H4 (cell line): ENCODE measurements at regions not wholly inside any gene's neighbourhood (a gene's known extent, or its start where the extent isn't known, plus 50 kb on each side); places are given as distances from the start of the nearest gene placed in this dataset.
A peak's percentile ranks its signal among the peaks of the same experiment; 100 is the strongest.
"Not testable (repeated sequence)": the region's sequence is repeated elsewhere in the genome, so short reads cannot be mapped to it uniquely, and the experiment has no call there.

ENCODE experiments used
- DNase-seq: peaks from one replicate; pipeline ENCODE4 v3.0.0-alpha.2; 2015; ENCODE audit warnings: low spot score

DNA sequence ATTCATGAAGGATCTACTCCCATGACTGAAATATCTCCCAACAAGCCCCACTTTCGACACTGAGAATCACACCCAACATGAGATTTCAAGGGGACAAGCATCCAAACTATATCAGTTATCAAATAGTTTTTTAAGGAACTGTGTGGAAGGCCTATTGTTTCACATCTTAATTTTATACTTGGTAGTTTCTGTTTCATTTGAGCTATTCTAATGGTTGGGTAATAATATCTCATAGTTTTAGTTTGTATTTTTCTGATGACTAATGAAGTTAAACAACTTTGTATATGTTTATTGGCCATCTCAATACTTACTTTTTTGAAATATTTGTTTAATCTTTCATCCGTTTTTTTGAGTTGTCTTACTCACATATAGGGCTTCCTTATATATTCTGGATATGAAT is 135.0 kb downstream of the SCG2 start:
- no peak for DNase-seq

DNA sequence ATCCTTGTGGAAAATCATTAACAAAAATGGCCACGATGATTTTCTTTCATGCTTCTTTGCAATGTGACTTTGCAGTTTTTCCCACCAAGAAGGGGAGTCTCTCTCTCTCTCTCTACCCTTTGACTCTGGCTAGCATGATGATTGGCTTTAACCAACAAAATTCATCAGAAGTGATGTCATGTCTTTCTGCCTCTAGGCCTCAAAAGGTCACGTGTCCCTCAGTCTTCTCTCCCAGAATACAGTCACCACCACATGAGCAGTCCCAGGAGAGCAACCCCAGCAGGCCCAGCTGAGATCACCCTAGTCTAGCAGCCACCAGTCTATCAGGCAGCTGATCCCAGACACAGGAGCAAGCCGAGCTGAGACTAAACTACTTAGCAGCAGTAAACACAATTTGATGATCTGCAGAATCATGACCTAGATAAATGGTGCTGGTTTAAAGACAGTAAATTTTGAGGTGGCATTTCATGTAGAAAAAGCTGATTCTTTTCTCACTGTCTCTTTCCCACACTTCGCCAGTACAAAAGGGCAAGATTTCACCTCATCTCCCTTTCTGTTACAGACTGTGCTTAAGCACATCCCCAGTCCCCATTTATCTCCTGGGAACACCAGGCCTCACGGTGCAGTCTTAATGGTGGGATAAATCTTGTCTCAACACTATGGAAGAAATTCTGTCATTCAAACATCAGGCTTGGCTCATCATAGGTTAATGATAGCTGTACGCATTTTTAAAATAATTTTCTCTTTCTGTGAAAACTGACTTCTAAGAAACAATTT is 132.7 kb downstream of the SCG2 start:
- DNase-seq: peak; percentile 92

DNA sequence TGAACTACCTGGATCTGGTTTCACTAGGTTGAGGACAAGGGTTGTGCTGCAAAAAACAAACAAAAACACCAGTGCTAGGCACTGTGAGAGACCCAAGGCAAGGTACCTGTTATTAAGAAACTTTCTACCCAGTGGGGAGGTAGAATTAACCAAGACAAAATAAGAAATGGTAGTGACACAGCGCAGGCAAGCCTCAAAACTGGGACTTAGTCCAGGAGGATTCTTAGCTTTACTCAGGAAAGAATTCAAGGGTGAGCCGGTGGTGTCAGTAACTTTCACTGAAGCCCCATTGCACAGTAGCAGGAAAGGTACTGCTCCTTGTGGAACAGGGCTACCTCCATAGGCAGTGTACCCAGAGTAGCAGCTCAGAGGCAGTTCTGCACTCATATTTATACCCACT is 131.6 kb downstream of the SCG2 start:
- no peak for DNase-seq

DNA sequence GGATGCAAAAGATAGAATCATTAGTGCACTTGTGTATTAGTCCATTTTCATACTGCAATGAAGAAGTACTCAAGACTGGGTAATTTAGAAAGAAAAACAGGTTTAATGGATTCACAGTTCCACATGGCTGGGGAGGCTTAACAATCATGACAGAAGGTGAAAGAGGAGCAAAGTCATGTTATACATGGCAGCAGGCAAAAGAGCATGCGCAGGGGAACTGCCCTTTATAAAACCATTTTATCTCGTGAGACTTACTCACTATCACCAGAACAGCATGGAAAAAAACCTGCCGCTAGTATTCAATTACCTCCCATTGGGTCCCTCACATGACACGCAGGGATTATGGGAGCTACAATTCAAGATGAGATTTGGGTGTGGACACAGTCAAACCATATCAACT is 129.4 kb downstream of the SCG2 start:
- no peak for DNase-seq

DNA sequence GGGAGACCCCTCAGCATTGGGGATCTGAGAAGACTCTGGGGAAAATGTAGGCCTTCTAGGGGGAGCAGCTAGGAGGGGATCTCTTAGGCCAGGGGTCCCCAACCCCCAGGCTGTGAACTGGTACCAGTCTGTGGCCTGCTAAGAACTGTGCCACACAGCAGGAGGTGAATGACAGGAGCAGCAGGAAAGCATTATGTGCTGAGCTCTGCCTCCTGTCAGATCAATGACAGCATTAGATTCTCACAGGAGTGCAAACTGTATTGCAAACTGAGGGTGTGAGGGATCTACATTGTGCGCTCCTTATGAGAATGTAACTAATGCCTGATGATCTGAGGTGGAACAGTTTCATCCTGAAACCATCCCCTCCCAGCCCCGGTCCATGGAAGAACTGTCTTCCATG is 127.3 kb downstream of the SCG2 start:
- no peak for DNase-seq

DNA sequence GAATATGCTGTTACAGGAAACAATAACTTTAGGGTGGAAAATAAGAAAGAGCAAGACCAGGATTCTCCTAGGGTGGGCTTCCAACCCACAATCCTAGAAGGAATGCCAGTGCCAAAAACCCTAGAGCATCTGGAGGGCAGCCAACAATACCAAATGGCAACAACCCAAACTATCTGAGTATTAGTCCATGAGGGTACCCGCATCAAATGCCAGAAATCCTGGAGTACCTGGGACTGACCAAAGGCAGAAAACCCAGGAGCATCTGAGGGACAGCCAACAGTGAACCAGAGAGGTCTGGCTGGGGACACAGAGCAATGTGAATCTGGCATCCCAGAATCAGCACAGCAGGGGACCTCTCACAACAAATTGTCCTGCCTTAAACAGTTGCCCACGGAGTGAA is 126.3 kb downstream of the SCG2 start:
- DNase-seq: no peak

DNA sequence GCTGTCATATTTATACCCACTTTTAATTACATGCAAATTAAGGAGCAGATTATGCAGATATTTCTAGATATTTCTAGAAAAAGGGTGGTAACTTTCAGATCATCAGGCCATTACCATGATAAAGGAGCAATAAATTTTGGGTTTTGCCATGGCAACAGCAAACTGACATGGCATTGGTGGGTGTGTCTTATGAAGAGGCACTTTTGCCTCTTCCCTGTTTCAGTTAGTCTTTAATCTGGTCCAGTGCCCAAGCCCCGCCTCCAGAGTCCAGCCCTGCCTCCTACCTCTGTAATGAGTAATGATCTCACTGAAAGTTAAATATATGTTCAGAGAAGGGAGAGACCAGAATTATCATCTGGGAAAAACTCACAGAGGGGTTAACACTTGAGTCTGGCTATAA is 124.8 kb downstream of the SCG2 start:
- DNase-seq: no peak

DNA sequence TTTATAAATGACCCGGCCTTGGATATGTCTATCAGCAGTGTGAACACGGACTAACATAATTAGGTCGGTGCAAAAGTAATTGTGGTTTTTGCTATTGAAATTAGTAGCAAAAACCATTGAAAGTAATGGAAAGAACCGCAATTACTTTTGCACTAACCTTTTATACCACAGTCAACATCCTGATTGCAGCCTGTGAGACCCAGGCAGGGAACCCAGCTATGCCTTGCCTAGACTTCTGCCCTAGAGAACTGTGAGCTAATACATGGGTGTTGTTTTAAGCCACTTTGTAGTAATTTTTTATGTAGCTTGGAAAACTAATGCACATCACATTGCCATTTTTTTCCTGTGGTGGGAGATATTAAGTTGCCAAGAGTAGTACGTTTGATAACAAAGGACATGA is 120.7 kb downstream of the SCG2 start:
- no peak for DNase-seq

DNA sequence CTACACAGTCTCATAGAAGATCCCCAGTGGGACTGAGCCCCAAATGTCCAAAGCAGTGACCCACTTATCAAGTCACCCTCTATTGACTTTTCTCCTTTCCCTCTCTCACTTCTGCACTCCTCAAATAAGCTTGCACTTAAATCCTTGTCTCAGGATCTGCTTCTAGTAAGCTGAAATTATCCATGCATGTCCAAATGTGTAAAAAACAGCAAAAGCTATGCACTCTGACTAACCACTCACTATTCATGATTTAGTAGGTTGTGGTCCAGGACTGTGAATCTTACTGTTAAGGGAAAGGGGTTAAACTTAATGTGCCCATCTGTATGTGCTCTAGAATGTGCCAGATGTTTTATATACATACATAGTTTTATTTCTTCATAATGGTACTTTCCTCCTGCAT is 115.4 kb downstream of the SCG2 start:
- no peak for DNase-seq

DNA sequence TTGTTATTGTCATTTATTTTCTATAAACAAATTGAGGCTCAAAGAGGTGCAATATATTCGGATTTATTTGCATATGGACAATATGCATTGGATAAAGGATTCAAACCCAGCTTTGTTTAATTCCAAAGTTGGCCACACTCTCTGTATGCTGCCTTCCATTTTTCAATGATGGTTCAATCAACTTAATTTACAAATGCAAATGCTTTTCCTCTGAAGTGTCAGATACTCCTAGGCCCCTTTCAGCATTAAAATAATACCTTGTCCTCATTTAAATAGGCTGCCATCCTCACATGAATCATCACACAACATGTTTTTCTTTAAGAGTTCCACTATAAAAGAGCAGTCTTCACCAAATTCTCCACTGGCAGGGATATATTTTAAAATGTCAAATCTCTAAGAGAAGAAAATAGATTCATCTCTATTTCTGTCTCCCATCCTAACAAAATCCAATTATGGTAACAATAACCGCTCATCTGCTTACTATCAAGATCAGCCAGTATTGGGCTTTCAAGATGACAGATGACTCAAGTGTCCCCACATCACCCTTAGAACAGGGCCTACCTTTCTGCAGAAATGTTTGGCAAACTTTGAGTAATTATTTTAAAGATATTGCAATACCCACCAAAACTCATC is 114.8 kb downstream of the SCG2 start:
- no peak for DNase-seq

DNA sequence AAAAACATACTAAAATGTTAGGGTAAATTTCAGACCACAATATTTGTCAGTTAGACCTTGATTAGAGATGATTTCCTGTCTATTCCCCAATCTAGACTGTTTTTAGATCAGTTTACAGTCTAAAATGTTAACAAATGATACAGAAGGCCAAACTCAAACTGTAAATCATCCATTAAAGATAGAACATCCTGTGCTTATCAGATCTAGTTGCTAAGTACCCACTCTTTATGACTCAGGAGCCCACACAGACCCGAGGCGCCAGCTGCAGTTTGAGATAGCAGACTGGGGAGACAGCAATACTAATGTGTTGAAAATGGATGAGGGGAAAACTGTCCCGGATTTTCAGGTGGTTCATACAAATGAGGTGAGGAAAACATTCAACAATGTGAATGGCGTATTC is 113.3 kb downstream of the SCG2 start:
- DNase-seq: peak; percentile 24

DNA sequence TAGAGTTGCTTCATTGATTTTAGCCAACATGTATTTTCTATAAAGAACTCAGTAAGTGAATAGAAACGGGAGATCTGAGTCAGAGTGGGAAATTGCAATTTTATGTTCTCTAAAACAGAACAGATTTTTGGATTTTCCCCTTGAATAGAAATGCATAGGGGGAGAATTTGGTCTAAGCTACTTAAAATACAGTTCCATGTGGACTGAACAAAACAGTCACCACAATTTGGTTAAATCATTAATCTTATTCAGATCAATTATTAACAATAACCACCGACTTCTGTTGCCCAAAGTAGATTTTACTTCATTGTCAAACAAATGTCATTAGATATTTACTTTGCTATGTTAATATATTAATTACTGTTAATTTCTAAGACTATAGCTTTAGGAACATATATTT is 107.7 kb downstream of the SCG2 start:
- DNase-seq: no peak

DNA sequence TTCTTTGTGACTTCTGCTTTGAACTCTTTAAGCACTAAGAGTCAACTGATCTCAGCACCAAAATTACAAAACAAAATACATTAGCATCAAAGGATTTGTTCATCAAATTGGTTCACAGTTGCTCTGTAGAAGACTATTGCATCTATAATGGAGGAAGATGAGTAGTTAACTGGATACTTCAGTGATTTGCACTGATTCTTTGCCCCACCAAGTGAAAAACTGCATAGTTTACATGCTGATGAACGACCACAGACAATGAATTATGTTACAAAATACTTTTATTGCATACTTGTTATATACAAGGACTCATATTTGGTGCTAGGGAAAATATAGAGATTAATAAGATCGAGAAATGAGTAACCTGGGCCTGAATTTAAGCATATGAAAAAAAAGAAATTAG is 107.2 kb downstream of the SCG2 start:
- DNase-seq: no peak

DNA sequence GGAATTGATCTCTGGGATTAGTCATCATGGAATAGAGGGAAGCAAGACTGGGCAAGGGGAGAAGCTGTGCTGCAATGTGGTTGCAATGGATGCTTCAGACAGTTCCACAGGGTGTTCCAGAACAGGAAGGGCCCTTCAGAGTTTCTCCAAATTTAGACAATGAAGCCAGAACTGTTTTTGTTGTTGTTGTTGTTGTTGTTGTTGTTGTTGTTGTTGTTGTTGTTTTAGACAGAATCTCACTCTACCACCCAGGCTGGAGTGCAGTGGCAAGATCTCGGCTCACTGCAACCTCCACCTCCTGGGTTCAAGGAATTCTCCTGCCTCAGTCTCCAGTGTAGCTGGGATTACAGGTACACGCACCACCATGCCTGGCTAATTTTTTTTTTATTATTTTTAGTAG is 105.3 kb downstream of the SCG2 start:
- DNase-seq: not testable (repeated sequence)

DNA sequence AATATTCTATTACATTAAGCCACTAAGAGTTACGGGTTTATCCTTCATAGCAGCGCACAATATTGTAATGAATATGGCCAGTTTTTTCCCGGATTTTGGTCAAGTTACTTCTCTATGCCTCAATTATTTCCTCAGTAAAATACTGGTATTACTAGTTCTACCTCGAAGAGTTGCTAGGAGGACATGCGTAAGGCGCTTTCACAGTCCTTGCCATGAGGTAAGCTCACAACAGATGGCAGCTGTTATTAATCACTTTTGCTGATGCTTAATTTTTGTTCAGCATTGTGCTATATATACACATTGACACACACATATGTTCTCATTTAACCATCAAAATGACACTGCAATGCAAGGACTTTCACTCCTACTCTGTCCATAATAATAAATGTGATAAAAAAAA is 101.5 kb downstream of the SCG2 start:
- DNase-seq: no peak

DNA sequence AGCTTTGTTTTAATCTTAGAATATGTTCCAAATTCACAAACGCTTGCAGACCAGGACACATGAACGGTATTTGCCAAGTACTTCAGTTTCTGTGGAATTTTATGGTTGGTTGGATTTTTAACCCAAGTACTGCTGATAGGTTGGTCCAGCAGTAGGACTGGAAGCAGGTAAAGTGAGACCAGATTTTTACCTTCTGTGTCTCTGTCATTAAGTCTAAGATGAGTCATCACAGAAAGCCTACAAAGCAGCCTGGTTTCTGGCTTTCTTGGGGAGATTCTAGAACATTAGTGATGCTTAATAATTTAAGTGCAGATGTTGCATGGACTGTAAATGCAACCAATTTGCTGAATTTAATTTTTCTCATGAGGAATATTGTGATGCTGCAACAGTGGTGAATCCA is 100.5 kb downstream of the SCG2 start:
- no peak for DNase-seq

DNA sequence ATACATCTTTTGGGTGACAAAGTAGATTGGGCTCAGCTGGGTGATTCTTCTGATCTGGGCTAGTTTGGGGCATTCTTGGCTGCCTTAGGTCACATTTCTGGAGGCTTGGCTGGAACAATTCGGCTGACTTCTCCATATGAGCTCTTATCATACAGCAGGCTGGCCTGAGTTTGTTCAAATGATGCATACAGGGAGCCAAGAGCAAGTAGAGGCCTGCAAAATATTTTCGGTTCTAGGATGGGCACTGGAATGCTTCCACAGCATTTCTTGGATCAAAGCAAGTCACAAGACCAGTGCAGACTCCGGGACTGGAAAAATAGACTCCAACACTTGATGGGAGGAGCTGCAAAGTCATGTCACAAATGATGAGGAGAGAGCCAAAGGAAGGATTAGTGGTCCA is 98.4 kb downstream of the SCG2 start:
- DNase-seq: no peak

DNA sequence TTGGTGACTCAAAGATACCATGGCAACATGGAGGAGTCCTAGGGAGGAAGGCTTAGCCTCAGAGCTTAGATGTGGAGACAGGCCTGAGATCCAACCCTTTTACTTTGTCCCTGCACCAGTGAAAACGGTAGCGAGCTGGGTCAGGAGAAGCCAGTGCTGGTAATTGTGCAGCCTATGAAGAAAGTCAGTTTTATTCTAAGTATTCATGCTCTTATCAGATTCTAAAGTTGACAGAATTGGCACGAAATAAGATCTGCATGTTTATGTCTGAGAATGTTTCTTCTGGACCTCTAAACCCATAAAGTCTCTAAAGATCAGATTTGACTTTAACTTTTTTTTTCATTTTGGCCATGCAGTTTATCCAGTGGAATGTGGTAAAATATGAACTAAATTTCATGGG is 93.8 kb downstream of the SCG2 start:
- DNase-seq: no peak

DNA sequence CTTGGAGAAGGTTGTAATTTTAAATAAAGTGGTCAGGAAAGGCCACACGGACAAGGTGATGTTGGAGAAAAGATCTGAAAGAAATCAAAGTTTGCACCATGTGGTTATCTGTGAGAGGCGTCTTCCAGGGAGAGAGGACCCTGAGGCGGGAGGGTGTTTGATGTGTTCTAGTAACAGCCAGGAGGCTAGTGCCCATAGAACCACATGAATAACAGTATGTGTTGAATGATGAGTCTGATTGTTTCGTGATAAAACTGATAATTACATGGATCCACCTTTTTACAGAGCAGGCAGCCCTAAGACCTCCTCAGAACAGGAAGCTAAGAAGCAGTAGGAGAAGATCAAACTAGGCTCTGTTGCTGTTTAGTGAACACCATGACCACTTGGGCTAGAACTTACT is 91.4 kb downstream of the SCG2 start:
- no peak for DNase-seq

DNA sequence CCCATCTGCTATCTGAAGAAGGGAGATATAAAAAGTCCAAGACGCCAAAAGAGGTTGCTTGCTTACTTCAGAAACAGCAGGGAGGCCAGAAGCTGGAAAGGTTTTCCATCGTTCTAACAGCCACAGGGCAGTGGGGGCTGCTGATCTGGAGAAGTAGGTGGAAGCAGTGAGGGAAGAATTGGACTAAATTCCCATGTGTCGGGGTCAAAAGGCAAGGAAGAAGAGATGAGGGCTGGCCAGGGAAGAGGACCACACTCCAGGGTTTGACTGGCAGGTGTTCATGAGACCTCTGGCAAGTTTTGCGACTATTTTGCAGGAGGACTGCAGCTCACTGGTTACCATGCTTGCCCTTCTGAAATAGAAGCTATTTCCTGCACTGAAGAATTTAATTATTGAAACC is 91.0 kb downstream of the SCG2 start:
- no peak for DNase-seq

DNA sequence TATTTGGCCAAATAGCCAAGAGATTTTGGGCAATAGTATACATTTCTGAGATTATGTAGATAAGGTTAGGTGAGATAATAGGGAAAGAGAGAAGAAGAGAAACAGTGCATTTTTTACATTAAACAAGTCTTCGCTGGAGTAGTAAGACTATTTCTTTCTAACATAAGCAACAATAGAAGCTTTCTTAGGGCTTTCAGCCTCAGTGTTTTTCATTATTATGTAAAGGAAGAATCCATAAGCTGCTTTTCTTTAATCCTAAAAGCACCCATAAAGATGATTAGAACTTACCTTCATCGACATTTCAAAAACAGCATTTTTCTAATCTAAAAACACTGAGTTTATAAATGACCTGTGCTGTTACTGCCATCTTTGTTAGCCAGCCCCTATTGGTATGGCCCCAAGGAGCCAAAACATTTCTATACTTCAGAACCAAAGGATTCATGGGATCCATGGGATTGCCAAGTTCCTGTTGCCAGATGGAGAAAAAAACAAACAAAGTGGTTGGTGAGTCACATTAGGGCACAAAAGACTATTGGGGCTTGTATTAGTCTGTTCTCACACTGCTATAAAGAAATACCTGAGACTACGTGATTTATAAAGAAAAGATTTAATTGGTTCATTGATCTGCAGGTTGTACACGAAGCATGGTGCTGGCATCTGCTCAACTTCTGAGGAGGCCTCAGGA is 88.2 kb downstream of the SCG2 start:
- no peak for DNase-seq

DNA sequence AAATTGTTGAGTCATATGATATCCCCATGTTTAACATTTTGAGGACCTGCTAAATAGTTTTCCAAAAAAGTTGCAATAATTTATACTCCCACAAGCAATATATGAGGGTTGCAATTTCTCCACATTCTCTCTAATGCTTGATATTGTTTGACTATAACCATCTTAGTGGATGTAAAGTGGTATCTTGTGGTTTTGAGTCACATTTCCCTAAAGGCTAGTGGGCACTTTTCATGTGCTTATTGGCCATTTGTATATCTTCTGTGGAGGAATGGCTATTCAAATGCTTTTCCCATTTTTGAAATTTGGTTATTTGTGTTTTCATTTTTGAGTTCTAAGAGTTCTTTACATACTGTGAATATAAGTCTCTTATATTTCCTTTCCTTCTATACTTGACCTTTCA is 82.7 kb downstream of the SCG2 start:
- no peak for DNase-seq

DNA sequence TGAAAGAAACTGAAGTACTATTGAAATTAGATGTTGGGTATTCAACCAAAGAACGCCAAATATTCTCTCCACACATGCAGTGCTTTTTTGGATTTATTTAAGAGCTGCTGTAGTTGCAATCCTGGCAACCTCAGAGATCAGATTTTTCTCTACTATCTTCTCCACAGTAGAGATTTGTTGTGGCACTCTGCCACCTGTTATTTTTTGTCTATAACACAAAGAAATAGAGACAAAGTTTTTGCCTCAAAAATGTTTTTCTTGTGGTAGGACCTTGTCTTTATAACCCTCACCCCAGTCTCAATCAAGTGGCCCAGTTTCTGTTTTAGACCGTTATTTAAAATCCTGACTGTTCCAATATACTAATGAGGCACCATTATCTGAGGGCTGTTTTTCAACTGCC is 79.4 kb downstream of the SCG2 start:
- no peak for DNase-seq
